Large intestine (tissue), 3 donors: ENCODE measurements at regions not wholly inside any gene's neighbourhood (a gene's known extent, or its start where the extent isn't known, plus 50 kb on each side); places are given as distances from the start of the nearest gene placed in this dataset.

Experiments
- DNase-seq, 2 donors: peaks; one replicate each; pipeline versions ENCODE4 v3.0.0 to v3.0.0-alpha.2; 2013
- H3K27ac ChIP-seq: one replicate; pipeline ENCODE4 v1.5.1; 2013; ENCODE audit warnings: low read length
- H3K27me3 ChIP-seq: 2 replicates; pipeline ENCODE4 v1.6.1; 2013; ENCODE audit warnings: low read length; ENCODE audit not compliant: control insufficient read depth, insufficient read depth
- H3K36me3 ChIP-seq: 2 replicates; pipeline ENCODE4 v1.6.1; 2013; ENCODE audit warnings: low read length; ENCODE audit not compliant: control insufficient read depth, insufficient read depth
- H3K4me1 ChIP-seq: one replicate; pipeline ENCODE4 v1.6.1; 2013; ENCODE audit warnings: low read length; ENCODE audit not compliant: control insufficient read depth, insufficient read depth
- H3K4me3 ChIP-seq: one replicate; pipeline ENCODE4 v1.5.1; 2013; ENCODE audit warnings: low read length
- H3K9me3 ChIP-seq: one replicate; pipeline ENCODE4 v1.6.1; 2013; ENCODE audit warnings: mild to moderate bottlenecking, low read depth, low read length, moderate library complexity; ENCODE audit not compliant: control insufficient read depth
- WGBS: methylation state at CpG from one replicate; pipeline ENCODE4 v1.1.5; 2013; ENCODE audit warnings: low lambda C conversion rate; ENCODE audit not compliant: insufficient coverage; 5-methylcytosine and 5-hydroxymethylcytosine counted together

DNA sequence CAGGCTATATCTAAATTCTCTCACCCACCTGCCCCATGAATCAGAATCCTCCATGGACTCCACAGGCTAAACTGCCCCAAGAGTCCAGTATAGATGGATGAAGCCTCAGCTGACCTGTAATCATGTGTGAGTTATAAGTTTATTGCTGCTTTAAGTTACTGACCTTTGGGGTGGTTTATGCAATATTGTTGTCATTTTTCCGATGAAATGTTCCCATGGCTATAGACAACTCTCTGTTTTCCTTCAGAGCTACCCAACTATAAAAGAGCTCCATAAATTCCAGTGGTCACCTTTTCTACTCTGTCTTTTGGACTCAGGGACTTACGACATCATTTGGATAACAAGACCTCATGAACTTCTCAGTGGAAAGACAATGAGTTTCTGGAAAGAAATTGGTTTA lies 212.1 kb downstream of the BMP2 start:
- Histone ChIP-seq H3K36me3 (no peaks in the 10 kb centered on the region), H3K4me1 (peaks cover 3% of the 10 kb centered on the region), H3K27ac (no peak overlapping the region), H3K27me3 (no peaks in the 10 kb centered on the region), H3K4me3 (no peak overlapping the region), H3K9me3 (no peaks in the 10 kb centered on the region)
- no CpG with 5 or more reads among the region's 2 CpGs for WGBS
- peak; percentile 42 to 70 for DNase-seq

DNA sequence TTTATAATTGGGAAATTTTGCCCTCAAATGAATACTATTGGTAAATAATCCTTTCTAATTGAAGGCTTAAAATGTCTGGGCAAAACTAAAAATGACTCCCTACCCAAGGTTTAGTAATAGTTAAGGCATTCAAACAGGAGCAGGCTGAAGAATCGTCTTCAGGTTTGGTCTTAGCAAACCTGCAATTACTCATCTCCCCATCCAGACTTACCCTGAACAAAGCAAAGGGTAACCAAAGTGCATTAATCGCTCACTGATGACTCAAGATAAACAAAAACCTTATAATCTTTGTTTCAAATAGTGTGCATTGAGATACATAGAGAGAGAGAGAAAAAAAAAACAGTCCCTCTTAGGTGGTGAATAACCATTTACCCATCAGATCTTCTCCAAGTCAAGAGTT lies 225.5 kb downstream of the BMP2 start:
- no peaks in the 10 kb centered on the region for H3K4me1 ChIP-seq
- H3K4me3 ChIP-seq = no peak overlapping the region
- H3K9me3 ChIP-seq = no peaks in the 10 kb centered on the region
- H3K27me3 ChIP-seq = no peaks in the 10 kb centered on the region
- H3K36me3 ChIP-seq = no peaks in the 10 kb centered on the region
- no peak for DNase-seq
- H3K27ac ChIP-seq = no peak overlapping the region
- WGBS = 38% methylated on average over 1 of the region's 2 CpGs

DNA sequence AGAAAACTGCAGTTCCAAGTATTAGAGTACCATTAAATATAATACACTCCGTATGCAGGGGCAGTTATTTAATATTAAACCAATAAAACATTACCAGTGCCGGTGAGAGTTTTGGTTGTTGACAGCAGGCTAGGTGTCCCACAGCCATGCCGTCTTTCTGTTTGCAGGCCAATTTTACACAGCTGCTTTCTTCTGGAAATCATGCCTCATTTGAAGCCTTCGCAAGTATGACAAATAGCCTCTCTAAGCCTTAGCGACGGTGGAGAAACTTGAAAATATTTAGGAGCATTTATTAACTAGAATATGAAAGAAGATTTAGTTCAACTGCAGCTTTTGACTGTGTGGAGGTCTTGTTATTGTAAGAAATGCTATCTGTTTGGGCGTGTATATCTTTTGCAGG lies 226.0 kb downstream of the BMP2 start:
- DNase-seq = no peak
- Histone ChIP-seq H3K27me3 (no peaks in the 10 kb centered on the region), H3K9me3 (no peaks in the 10 kb centered on the region), H3K4me1 (no peaks in the 10 kb centered on the region), H3K4me3 (no peak overlapping the region), H3K27ac (no peak overlapping the region), H3K36me3 (no peaks in the 10 kb centered on the region)
- 80% methylated on average over 2 of the region's 7 CpGs for WGBS

DNA sequence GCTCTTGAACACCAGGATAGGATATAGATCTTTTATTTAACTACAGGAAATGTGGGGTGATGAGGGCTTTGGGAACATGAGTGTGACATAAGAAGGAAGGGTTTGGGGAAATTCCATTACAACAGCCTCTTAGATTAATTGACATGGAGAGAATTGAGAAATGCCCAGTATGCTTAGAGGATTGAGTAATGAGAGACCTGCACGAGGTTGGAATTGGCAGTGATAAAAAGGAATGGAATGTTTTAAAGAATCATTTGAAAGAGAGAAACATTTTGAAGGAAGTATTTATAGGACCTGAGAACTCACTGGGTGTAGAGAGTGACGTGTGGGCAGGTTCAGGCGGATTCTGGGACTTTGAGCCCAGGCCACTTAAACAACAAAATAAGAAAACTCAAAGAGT lies 227.0 kb downstream of the BMP2 start:
- H3K27ac ChIP-seq = peak overlapping the region; percentile 10
- 83% methylated on average over 3 of the region's 3 CpGs for WGBS
- no peaks in the 10 kb centered on the region for H3K9me3 ChIP-seq
- peak; percentile 8 to 17 for DNase-seq
- H3K27me3 ChIP-seq = no peaks in the 10 kb centered on the region
- H3K36me3 ChIP-seq = no peaks in the 10 kb centered on the region
- no peak overlapping the region for H3K4me3 ChIP-seq
- H3K4me1 ChIP-seq = no peaks in the 10 kb centered on the region

DNA sequence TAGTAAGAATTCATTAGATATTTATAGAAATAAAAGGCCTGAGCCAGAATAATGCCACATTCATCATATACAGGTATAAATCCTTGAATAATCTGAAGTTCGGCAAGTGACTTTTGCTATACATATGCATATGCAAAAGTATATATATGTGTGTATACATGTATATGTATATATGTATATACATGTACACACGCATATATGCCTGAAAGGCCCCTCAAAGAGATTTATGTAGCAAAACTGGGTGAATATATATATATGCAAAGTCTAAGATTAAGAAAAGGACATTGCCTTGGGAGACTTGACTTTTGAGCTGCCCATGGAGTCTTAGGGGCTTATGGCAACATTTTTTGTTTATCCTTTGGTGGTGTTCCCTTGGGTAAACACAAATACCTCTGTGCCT lies 231.4 kb downstream of the BMP2 start:
- WGBS = no CpG with 5 or more reads among the region's 2 CpGs
- Histone ChIP-seq H3K27ac (no peak overlapping the region), H3K27me3 (no peaks in the 10 kb centered on the region), H3K36me3 (no peaks in the 10 kb centered on the region), H3K9me3 (no peaks in the 10 kb centered on the region), H3K4me3 (no peak overlapping the region), H3K4me1 (no peaks in the 10 kb centered on the region)
- no peak for DNase-seq

DNA sequence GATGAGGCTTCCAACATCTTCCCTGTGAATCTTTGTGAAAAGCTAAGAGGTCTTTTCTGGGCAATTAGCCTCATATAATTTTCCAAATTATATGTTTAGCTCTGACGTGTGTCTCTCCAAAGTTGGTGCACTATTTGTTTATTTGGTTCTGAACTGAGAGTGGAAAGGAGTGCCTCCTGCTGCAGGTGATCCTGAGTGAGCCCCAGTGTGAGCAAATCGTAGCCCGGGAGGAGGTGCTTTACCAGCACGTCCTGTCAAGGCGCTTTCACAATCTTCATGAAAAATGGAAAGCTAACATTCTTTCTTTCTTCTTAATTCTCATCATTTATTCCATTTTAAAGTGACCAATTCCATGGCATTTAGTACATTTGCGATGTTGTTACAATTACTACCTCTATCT lies 231.9 kb downstream of the BMP2 start:
- 82% methylated on average over 2 of the region's 6 CpGs for WGBS
- H3K36me3 ChIP-seq = no peaks in the 10 kb centered on the region
- H3K4me3 ChIP-seq = no peak overlapping the region
- H3K4me1 ChIP-seq = no peaks in the 10 kb centered on the region
- H3K9me3 ChIP-seq = no peaks in the 10 kb centered on the region
- no peaks in the 10 kb centered on the region for H3K27me3 ChIP-seq
- H3K27ac ChIP-seq = no peak overlapping the region
- no peak for DNase-seq

DNA sequence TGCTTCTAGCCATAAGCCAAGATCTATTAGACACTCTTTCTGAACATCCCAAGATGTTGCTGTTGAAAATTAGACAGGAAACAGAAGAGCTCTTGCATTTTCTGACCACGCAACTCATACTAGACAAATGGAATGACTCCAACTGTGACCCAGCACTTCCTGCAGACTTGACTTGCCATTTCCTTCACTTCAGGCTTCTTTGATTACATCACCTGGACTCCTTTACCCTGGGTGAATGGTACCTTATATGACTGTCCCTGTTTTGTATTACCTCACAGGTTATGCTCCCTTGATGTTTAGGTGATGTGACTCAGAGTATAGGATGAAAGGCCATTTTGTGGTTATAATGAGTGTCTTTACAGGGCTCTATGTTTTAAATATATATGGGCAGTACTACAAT lies 236.1 kb downstream of the BMP2 start:
- Histone ChIP-seq H3K9me3 (peaks cover 7% of the 10 kb centered on the region), H3K4me1 (no peaks in the 10 kb centered on the region), H3K27ac (no peak overlapping the region), H3K36me3 (no peaks in the 10 kb centered on the region), H3K4me3 (no peak overlapping the region), H3K27me3 (no peaks in the 10 kb centered on the region)
- DNase-seq = no peak
- no CpG with 5 or more reads among the region's 1 CpG for whole genome bisulfite sequencing

DNA sequence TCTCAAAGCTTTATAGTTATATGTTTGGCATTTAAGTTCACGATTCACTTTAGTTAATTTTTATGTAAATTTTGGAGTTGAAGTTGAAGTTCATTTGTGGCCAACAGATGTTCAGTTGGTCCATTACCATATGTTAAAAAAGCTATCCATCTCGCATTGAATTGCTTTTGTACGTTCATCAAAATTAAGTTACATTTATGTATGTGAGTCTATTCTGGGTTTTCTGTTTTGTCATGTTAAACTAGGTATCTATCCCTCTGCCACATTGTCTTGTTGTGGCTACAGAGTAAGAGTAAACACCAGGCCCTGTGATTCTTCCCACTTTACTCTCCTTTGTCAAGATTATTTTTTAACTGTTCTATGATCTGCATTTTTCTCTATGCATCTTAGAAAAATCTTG lies 237.3 kb downstream of the BMP2 start:
- Histone ChIP-seq H3K9me3 (peaks cover 9% of the 10 kb centered on the region), H3K27me3 (no peaks in the 10 kb centered on the region), H3K27ac (no peak overlapping the region), H3K4me3 (no peak overlapping the region), H3K4me1 (no peaks in the 10 kb centered on the region), H3K36me3 (no peaks in the 10 kb centered on the region)
- no peak for DNase-seq
- WGBS = 100% methylated on average over 3 of the region's 3 CpGs

DNA sequence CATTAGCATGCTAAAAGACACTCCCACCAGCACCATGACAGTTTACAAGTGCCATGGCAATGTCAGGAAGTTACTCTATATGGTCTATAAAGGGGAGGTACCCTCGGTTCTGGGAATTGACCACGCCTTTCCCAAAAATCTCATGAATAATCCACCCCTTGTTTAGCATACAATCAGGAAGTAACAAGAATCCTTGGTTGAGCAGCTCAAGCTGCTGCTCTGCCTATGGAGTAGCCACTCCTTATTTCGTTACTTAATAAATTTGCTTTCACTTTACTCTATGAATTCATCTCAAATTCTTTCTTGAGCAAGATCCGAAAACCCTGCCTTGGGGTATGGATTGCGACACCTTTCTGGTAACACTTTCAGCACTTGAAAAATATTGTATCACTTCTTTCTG lies 243.0 kb downstream of the BMP2 start:
- no peaks in the 10 kb centered on the region for H3K36me3 ChIP-seq
- no peak overlapping the region for H3K4me3 ChIP-seq
- DNase-seq = no peak
- peaks cover 9% of the 10 kb centered on the region for H3K9me3 ChIP-seq
- WGBS = 100% methylated on average over 2 of the region's 5 CpGs
- no peaks in the 10 kb centered on the region for H3K27me3 ChIP-seq
- no peaks in the 10 kb centered on the region for H3K4me1 ChIP-seq
- no peak overlapping the region for H3K27ac ChIP-seq

DNA sequence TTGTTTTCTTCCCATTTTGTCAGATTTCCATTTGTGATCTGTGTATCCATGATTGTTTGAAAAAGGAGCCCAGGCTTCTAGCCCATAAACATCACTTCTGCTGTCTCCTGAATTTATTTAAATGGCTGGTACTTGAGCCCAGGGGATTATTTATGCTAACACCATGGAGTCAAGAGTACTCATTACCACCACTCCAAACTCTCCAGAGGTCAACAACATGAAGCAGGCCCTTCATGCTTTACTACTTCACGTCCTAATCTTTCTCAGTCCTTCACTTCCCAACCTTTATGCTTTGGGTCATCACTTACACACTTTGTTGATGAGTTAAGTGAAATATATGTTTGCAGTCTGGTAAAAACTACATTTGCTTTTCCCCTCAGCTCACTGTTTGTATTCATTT lies 247.8 kb downstream of the BMP2 start:
- no peak for DNase-seq
- no peak overlapping the region for H3K4me3 ChIP-seq
- 67% methylated on average over 1 of the region's 1 CpG for WGBS
- no peaks in the 10 kb centered on the region for H3K9me3 ChIP-seq
- no peaks in the 10 kb centered on the region for H3K4me1 ChIP-seq
- no peak overlapping the region for H3K27ac ChIP-seq
- H3K27me3 ChIP-seq = no peaks in the 10 kb centered on the region
- no peaks in the 10 kb centered on the region for H3K36me3 ChIP-seq

DNA sequence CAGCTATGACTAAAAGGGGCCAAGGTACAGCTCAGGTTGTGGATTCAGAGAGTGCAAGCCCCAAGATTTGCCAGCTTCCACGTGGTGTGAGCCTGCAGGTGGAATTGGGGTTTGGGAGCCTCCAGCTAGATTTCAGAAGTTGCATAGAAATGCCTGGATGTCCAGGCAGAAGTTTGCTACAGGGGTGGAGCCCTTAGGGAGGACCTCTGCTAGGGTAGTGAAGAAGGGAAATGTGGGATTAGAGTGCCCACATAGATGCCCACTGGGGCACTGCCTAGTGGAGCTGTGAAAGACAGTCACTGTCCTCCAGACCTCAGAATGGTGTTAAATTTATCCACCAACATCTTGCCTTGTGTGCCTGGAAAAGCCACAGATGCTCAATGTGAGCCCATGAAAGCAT lies 255.1 kb downstream of the BMP2 start:
- no peak for DNase-seq
- WGBS = no CpG with 5 or more reads among the region's 1 CpG
- no peaks in the 10 kb centered on the region for H3K9me3 ChIP-seq
- H3K4me1 ChIP-seq = no peaks in the 10 kb centered on the region
- H3K36me3 ChIP-seq = no peaks in the 10 kb centered on the region
- no peak overlapping the region for H3K4me3 ChIP-seq
- H3K27ac ChIP-seq = no peak overlapping the region
- no peaks in the 10 kb centered on the region for H3K27me3 ChIP-seq
